Ovary (tissue), 7 donors: ENCODE measurements at regions not wholly inside any gene's neighbourhood (a gene's known extent, or its start where the extent isn't known, plus 50 kb on each side); places are given as distances from the start of the nearest gene placed in this dataset.

Experiments used
- DNase-seq, 5 donors: peaks; one replicate each; pipeline ENCODE4 v3.0.0-alpha.2; 2019 to 2020
- H3K27ac ChIP-seq, 2 donors: fragments of 200-600 bp; one replicate each; pipeline versions ENCODE4 v1.5.1 to v1.8.0; 2019 to 2022
- H3K27me3 ChIP-seq: fragments of 200-600 bp; one replicate; pipeline ENCODE4 v1.8.0; 2022
- H3K36me3 ChIP-seq: fragments of 200-600 bp; sonication (generic); one replicate; pipeline ENCODE4 v1.5.1; 2019
- H3K4me1 ChIP-seq: one replicate; pipeline ENCODE4 v1.8.1; 2013; ENCODE audit warnings: mild to moderate bottlenecking, moderate library complexity; ENCODE audit not compliant: insufficient read depth
- H3K4me3 ChIP-seq: fragments of 200-600 bp; sonication (generic); one replicate; pipeline ENCODE4 v1.5.1; 2017
- H3K9me3 ChIP-seq, 2 donors: fragments of 200-600 bp in 1 of 2; sonication (generic) in 1 of 2; one replicate each; pipeline versions ENCODE4 v1.5.1 to v1.8.1; 2013 to 2019; ENCODE audit warnings: mild to moderate bottlenecking in 1 of 2, moderate library complexity in 1 of 2
- CTCF ChIP-seq, 3 donors: fragments of 450-650 bp in 2 of 3; fragments of 200-600 bp in 1 of 3; IDR thresholded peaks; one replicate each; pipeline versions ENCODE4 v1.5.1 to v1.8.0; 2016 to 2022; ENCODE audit warnings: antibody characterized with exemption in 3 of 3, mild to moderate bottlenecking in 1 of 3
- EP300 ChIP-seq: sonication (generic); formaldehyde crosslinking; IDR thresholded peaks from one replicate; pipeline ENCODE4 v1.6.1; 2017; ENCODE audit warnings: antibody characterized with exemption
- POLR2A ChIP-seq: fragments of 450-650 bp; IDR thresholded peaks from one replicate; pipeline ENCODE4 v1.6.1; 2017; ENCODE audit warnings: antibody characterized with exemption, mild to moderate bottlenecking, moderate library complexity
- WGBS, 3 donors: extraction: QIAGEN DNeasy Blood & Tissue Kit in 1 of 3; methylation state at CpG; one replicate each; pipeline versions ENCODE4 v1.1.5 to v1.1.7; 2013 to 2017; 5-methylcytosine and 5-hydroxymethylcytosine counted together
- intact Hi-C, 4 donors: fragments of 100-400 bp; cut with DNase I; formaldehyde crosslinking; loops; one replicate each; pipeline versions ENCODE4 v1.11.0 to v1.15.1; 2022 to 2023
- donor health status: DM: no; HTN: no; CAD: no; lungs with moderate emphysema.
- donor health status: DM: no; HTN: no; CAD: no.
- donor health status: Bipolar disorder and iron deficiency.
- donor health status: DM: no; HTN: no; CAD: no.
- donor health status: DM: yes; HTN: yes; CAD: no.

GRCh38 chr15:59946084-59946483 lies 58.0 kb upstream of the FOXB1 start:
- whole genome bisulfite sequencing, 3 donors = 37 to 63% (median 47%) methylated on average over 3 of the region's 3 CpGs
- H3K27ac ChIP-seq = no peak overlapping the region
- no peaks in the 10 kb centered on the region for H3K36me3 ChIP-seq
- no peak for TF ChIP-seq CTCF (IDR thresholded peaks at IDR 0.05)
- TF ChIP-seq EP300 = no peak
- TF ChIP-seq POLR2A = no peak
- no peak for DNase-seq
- H3K4me3 ChIP-seq = no peak overlapping the region
- H3K9me3 ChIP-seq = no peaks in the 10 kb centered on the region
- no peaks in the 10 kb centered on the region for H3K4me1 ChIP-seq
- intact Hi-C loops = no loop called here
- H3K27me3 ChIP-seq = no peaks in the 10 kb centered on the region

GRCh38 chr15:59945036-59945435 lies 59.1 kb upstream of the FOXB1 start:
- TF ChIP-seq POLR2A (no peak), EP300 (no peak)
- no peaks in the 10 kb centered on the region for H3K36me3 ChIP-seq
- DNase-seq = no peak
- H3K27me3 ChIP-seq = no peaks in the 10 kb centered on the region
- H3K27ac ChIP-seq = no peak overlapping the region
- H3K9me3 ChIP-seq = no peaks in the 10 kb centered on the region
- no peaks in the 10 kb centered on the region for H3K4me1 ChIP-seq
- no peak overlapping the region for H3K4me3 ChIP-seq
- 79 to 80% (median 79%) methylated on average over 10 of the region's 10 CpGs for WGBS, 3 donors
- intact Hi-C loops = no loop called here

- H3K9me3 ChIP-seq = no peaks in the 10 kb centered on the region
- no peak overlapping the region for H3K27ac ChIP-seq
- TF ChIP-seq POLR2A (no peak), EP300 (no peak), CTCF (IDR thresholded peaks at IDR 0.05) (no peak)
- WGBS, 3 donors = 74 to 88% (median 84%) methylated on average over 6 of the region's 6 CpGs
- H3K36me3 ChIP-seq = no peaks in the 10 kb centered on the region
- H3K4me3 ChIP-seq = no peak overlapping the region
- H3K27me3 ChIP-seq = no peaks in the 10 kb centered on the region
- H3K4me1 ChIP-seq = no peaks in the 10 kb centered on the region
- DNase-seq = no peak
- intact Hi-C loops = no loop called here
Observed at GRCh38 chr15:59941612-59942011, 62.5 kb upstream of the FOXB1 start.

- TF ChIP-seq POLR2A (no peak), EP300 (no peak), CTCF (IDR thresholded peaks at IDR 0.05) (no peak)
- Histone ChIP-seq H3K27me3 (no peaks in the 10 kb centered on the region), H3K4me3 (no peak overlapping the region), H3K27ac (no peak overlapping the region), H3K9me3 (no peaks in the 10 kb centered on the region), H3K36me3 (no peaks in the 10 kb centered on the region), H3K4me1 (no peaks in the 10 kb centered on the region)
- DNase-seq = no peak
- WGBS, 3 donors = 61 to 75% (median 64%) methylated on average over 1 of the region's 1 CpG
- intact Hi-C loops = no loop called here
Observed at GRCh38 chr15:59940928-59941327, 63.2 kb upstream of the FOXB1 start.

- H3K36me3 ChIP-seq = no peaks in the 10 kb centered on the region
- no peak overlapping the region for H3K4me3 ChIP-seq
- H3K27me3 ChIP-seq = no peaks in the 10 kb centered on the region
- no peak for DNase-seq
- H3K27ac ChIP-seq = no peak overlapping the region
- H3K9me3 ChIP-seq = no peaks in the 10 kb centered on the region
- TF ChIP-seq POLR2A (no peak), CTCF (IDR thresholded peaks at IDR 0.05) (no peak), EP300 (no peak)
- H3K4me1 ChIP-seq = no peaks in the 10 kb centered on the region
- 80 to 85% (median 83%) methylated on average over 6 of the region's 6 CpGs for WGBS, 3 donors
- intact Hi-C loops = no loop called here
Observed at GRCh38 chr15:59940456-59940855, 63.7 kb upstream of the FOXB1 start.
